ENCODE measurements at regions not wholly inside any gene's neighbourhood (a gene's known extent, or its start where the extent isn't known, plus 50 kb on each side); places are given as distances from the start of the nearest gene placed in this dataset.

DNA sequence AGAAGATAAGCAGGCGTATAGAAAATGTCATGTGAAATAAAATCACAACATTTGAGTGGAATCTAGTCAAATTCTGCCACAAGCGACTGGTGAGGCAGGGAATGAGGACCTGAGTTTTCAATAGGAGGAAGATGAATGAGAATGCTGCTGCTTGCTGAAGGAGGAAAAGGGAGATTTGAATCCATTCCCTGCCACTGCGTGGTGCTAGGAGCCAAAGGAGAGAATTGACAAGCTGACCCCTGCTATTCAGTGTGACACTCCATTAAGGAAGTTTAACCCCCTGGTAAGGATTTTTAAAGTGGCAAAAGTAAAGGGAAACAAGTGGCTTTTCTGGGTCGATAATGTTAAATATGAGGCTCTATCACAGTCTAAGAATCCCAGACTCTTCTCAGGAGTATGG is 314.0 kb downstream of the NAF1 start:
- TF ChIP-seq, protein P1, sequence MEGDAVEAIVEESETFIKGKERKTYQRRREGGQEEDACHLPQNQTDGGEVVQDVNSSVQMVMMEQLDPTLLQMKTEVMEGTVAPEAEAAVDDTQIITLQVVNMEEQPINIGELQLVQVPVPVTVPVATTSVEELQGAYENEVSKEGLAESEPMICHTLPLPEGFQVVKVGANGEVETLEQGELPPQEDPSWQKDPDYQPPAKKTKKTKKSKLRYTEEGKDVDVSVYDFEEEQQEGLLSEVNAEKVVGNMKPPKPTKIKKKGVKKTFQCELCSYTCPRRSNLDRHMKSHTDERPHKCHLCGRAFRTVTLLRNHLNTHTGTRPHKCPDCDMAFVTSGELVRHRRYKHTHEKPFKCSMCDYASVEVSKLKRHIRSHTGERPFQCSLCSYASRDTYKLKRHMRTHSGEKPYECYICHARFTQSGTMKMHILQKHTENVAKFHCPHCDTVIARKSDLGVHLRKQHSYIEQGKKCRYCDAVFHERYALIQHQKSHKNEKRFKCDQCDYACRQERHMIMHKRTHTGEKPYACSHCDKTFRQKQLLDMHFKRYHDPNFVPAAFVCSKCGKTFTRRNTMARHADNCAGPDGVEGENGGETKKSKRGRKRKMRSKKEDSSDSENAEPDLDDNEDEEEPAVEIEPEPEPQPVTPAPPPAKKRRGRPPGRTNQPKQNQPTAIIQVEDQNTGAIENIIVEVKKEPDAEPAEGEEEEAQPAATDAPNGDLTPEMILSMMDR (IDR thresholded peaks at IDR 0.05), result no peak
- TF ChIP-seq SIN3A (IDR thresholded peaks at IDR 0.05; ENCODE audit: borderline replicate concordance, insufficient read depth, low read depth, low read length), result no peak

All from Panc1 (cell line).